Gastrocnemius medialis (tissue), 4 donors: ENCODE measurements at regions not wholly inside any gene's neighbourhood (a gene's known extent, or its start where the extent isn't known, plus 50 kb on each side); places are given as distances from the start of the nearest gene placed in this dataset.

Experiments used
- ATAC-seq, 2 donors: fragments of 150-250 bp; one replicate each; pipeline ENCODE4 v1.9.1; 2016
- DNase-seq, 2 donors: peaks; one replicate each; pipeline ENCODE4 v3.0.0-alpha.2; 2019
- H3K27ac ChIP-seq, 4 donors: fragments of 200-600 bp; sonication (generic); 1 replicate in 1 of 4; 2 replicates in 3 of 4; pipeline ENCODE4 v1.5.1; 2016 to 2018; ENCODE audit warnings: mild to moderate bottlenecking in 2 of 4, moderate library complexity in 1 of 4
- H3K27me3 ChIP-seq, 3 donors: fragments of 200-600 bp; sonication (generic) in 2 of 3; 1 replicate in 1 of 3; 2 replicates in 2 of 3; pipeline versions ENCODE4 v1.5.1 to v1.6.0; 2016 to 2019; ENCODE audit warnings: mild to moderate bottlenecking in 1 of 3, moderate library complexity in 1 of 3
- H3K36me3 ChIP-seq, 2 donors: fragments of 200-600 bp; sonication (generic) in 1 of 2; one replicate each; pipeline ENCODE4 v1.5.1; 2017 to 2018
- H3K4me1 ChIP-seq, 2 donors: fragments of 200-600 bp; sonication (generic) in 1 of 2; one replicate each; pipeline ENCODE4 v1.5.1; 2016 to 2017; ENCODE audit warnings: mild to moderate bottlenecking in 2 of 2
- H3K4me3 ChIP-seq, 4 donors: fragments of 200-600 bp; sonication (generic) in 3 of 4; 1 replicate in 1 of 4; 2 replicates in 3 of 4; pipeline ENCODE4 v1.5.1; 2016 to 2019; ENCODE audit warnings: mild to moderate bottlenecking in 2 of 4
- H3K9me3 ChIP-seq, 3 donors: fragments of 200-600 bp; sonication (generic) in 2 of 3; 1 replicate in 1 of 3; 2 replicates in 2 of 3; pipeline ENCODE4 v1.5.1; 2016 to 2019
- POLR2A ChIP-seq, 2 donors: fragments of 450-650 bp; IDR thresholded peaks; one replicate each; pipeline ENCODE4 v1.6.1; 2017; ENCODE audit warnings: antibody characterized with exemption in 2 of 2, mild to moderate bottlenecking in 2 of 2, moderate library complexity in 2 of 2
- in situ Hi-C, 4 donors: fragments of 200-750 bp; cut with MboI; loops; one replicate each; pipeline versions ENCODE4 v1.15.0 to v1.8.0; 2017; ENCODE audit warnings: low sequenced_read_pairs in 4 of 4
- intact Hi-C: fragments of 100-400 bp; cut with DNase I; formaldehyde crosslinking; loops from one replicate; pipeline ENCODE4 v1.15.1; 2023; ENCODE audit warnings: low total_unique reads
- TF ChIP-seq, protein P1 (sequence below), 5 experiments: fragments of 450-650 bp in 3 of 5; fragments of 200-600 bp in 2 of 5; sonication (generic) in 2 of 5; IDR thresholded peaks in 4 of 5; conservative IDR thresholded peaks in 1 of 5; 1 replicate in 4 of 5; 2 replicates in 1 of 5; pipeline ENCODE4 v1.5.1; 2016 to 2019; ENCODE audit warnings: antibody characterized with exemption in 5 of 5, mild to moderate bottlenecking in 3 of 5, moderate library complexity in 3 of 5

DNA sequence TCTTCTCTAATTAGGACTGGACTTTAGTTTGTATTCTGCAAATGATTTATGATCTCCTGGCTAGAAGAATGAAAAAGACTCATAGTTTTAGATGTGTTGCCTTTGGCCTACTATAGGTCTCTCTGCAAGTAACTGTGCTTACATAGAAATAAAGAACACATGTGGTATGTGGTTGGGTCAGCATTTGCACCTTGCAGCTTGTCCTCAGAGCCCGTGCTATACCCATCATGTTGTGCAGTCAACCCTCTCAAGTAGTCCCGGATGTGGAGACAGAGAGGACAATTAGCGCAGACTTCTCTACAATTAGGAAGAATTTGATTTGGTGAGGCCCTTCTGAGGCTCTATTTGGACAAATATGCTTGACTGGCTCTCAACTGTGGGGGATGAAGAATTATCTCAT lies 203.7 kb upstream of the ITGA4 start:
- Histone ChIP-seq H3K27ac (no peak overlapping the region), H3K27me3 (no peaks in the 10 kb centered on the region), H3K4me1 (no peaks in the 10 kb centered on the region), H3K36me3 (no peaks in the 10 kb centered on the region), H3K9me3 (no peaks in the 10 kb centered on the region), H3K4me3 (no peak overlapping the region)
- no peak for TF ChIP-seq POLR2A (IDR thresholded peaks at IDR 0.05)
- TF ChIP-seq, protein P1, sequence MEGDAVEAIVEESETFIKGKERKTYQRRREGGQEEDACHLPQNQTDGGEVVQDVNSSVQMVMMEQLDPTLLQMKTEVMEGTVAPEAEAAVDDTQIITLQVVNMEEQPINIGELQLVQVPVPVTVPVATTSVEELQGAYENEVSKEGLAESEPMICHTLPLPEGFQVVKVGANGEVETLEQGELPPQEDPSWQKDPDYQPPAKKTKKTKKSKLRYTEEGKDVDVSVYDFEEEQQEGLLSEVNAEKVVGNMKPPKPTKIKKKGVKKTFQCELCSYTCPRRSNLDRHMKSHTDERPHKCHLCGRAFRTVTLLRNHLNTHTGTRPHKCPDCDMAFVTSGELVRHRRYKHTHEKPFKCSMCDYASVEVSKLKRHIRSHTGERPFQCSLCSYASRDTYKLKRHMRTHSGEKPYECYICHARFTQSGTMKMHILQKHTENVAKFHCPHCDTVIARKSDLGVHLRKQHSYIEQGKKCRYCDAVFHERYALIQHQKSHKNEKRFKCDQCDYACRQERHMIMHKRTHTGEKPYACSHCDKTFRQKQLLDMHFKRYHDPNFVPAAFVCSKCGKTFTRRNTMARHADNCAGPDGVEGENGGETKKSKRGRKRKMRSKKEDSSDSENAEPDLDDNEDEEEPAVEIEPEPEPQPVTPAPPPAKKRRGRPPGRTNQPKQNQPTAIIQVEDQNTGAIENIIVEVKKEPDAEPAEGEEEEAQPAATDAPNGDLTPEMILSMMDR (IDR thresholded peaks at IDR 0.05 in 4 of 5, conservative IDR thresholded peaks at IDR 0.05 in 1 of 5), result no peak
- ATAC-seq, result no peak
- intact Hi-C loops, result no loop called here
- DNase-seq, result no peak
- in situ Hi-C loops, result no loop called here

- TF ChIP-seq, protein P1 (IDR thresholded peaks at IDR 0.05 in 4 of 5, conservative IDR thresholded peaks at IDR 0.05 in 1 of 5), result no peak
- TF ChIP-seq POLR2A (IDR thresholded peaks at IDR 0.05), result no peak
- Histone ChIP-seq H3K27me3 (no peaks in the 10 kb centered on the region), H3K4me3 (no peak overlapping the region), H3K9me3 (no peaks in the 10 kb centered on the region), H3K4me1 (no peaks in the 10 kb centered on the region), H3K27ac (no peak overlapping the region), H3K36me3 (no peaks in the 10 kb centered on the region)
- ATAC-seq (no peak), DNase-seq (no peak)
- intact Hi-C loops (no loop called here), in situ Hi-C loops (no loop called here)
These were observed 201.5 kb upstream of the ITGA4 start for GRCh38 chr2:181255651-181256050.

DNA sequence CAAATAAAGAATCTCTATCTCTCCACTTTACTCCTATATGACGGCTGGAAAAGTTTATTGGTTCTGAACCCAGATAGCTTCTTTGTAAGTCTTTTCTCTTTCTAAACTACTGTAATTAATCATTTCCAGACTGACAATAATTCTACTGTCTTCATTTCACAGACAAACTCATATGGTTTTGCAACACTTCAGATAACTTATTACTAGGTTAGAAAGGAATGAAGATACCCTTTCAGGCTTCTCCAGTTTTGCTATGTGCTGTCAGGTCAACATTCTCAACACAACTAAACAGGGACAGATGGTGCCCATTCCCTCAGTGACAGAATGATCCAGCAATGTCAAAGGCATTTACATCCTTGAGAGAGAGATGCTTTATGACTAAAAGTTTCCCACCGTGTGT lies 198.5 kb upstream of the ITGA4 start:
- in situ Hi-C loops, result no loop called here
- no peak for TF ChIP-seq POLR2A (IDR thresholded peaks at IDR 0.05)
- TF ChIP-seq, protein P1 (IDR thresholded peaks at IDR 0.05 in 4 of 5, conservative IDR thresholded peaks at IDR 0.05 in 1 of 5), result no peak
- no peak for ATAC-seq
- intact Hi-C loops, result no loop called here
- Histone ChIP-seq H3K27ac (no peak overlapping the region), H3K36me3 (no peaks in the 10 kb centered on the region), H3K4me3 (no peak overlapping the region), H3K27me3 (no peaks in the 10 kb centered on the region), H3K9me3 (no peaks in the 10 kb centered on the region), H3K4me1 (no peaks in the 10 kb centered on the region)
- DNase-seq, result no peak

- Histone ChIP-seq H3K4me3 (no peak overlapping the region), H3K27ac (no peak overlapping the region), H3K27me3 (no peaks in the 10 kb centered on the region), H3K36me3 (no peaks in the 10 kb centered on the region), H3K9me3 (no peaks in the 10 kb centered on the region), H3K4me1 (no peaks in the 10 kb centered on the region)
- ATAC-seq, result no peak
- TF ChIP-seq POLR2A (IDR thresholded peaks at IDR 0.05), result no peak
- TF ChIP-seq, protein P1 (IDR thresholded peaks at IDR 0.05 in 4 of 5, conservative IDR thresholded peaks at IDR 0.05 in 1 of 5), result no peak
- DNase-seq, result no peak
- in situ Hi-C loops, result no loop called here
- intact Hi-C loops, result no loop called here
These were observed 194.4 kb upstream of the ITGA4 start for GRCh38 chr2:181262782-181263181.

GRCh38 chr2:181264001-181264400 lies 193.2 kb upstream of the ITGA4 start:
- H3K27ac ChIP-seq, result no peak overlapping the region
- DNase-seq, result no peak
- no peaks in the 10 kb centered on the region for H3K36me3 ChIP-seq
- H3K4me1 ChIP-seq, result no peaks in the 10 kb centered on the region
- in situ Hi-C loops (no loop called here), intact Hi-C loops (no loop called here)
- no peak for ATAC-seq
- H3K27me3 ChIP-seq, result no peaks in the 10 kb centered on the region
- H3K4me3 ChIP-seq, result no peak overlapping the region
- no peaks in the 10 kb centered on the region for H3K9me3 ChIP-seq
- TF ChIP-seq, protein P1 (IDR thresholded peaks at IDR 0.05 in 4 of 5, conservative IDR thresholded peaks at IDR 0.05 in 1 of 5), result no peak
- no peak for TF ChIP-seq POLR2A (IDR thresholded peaks at IDR 0.05)
